ENCODE measurements at regions not wholly inside any gene's neighbourhood (a gene's known extent, or its start where the extent isn't known, plus 50 kb on each side); places are given as distances from the start of the nearest gene placed in this dataset.

- TF ChIP-seq ZNF512 (CRISPR knock-in tag; IDR thresholded peaks at IDR 0.05; ENCODE audit: borderline replicate concordance) = no peak
These were observed 518.0 kb upstream of the HS6ST1 start (continued) for GRCh38 chr2:128836559-128837100.

GRCh38 chr2:128838244-128838643, 519.6 kb upstream of the HS6ST1 start:
- no peak for TF ChIP-seq ATF3 (CRISPR knock-in tag; conservative IDR thresholded peaks at IDR 0.05)
- no peak for TF ChIP-seq RORB (CRISPR knock-in tag; IDR thresholded peaks at IDR 0.05)
- Mint-ChIP-seq H3K36me3 (no peaks in the 10 kb centered on the region), H3K9me3 (no peaks in the 10 kb centered on the region), H3K27ac (no peak overlapping the region), H3K27me3 (ENCODE audit: low read depth) (no peaks in the 10 kb centered on the region), H3K4me3 (no peak overlapping the region), H3K4me1 (peaks cover 6% of the 10 kb centered on the region)
- CTCF ChIA-PET = no interaction called here
- DNase-seq (ENCODE audit: low spot score) (no peak), ATAC-seq (no peak)
- POLR2A ChIA-PET = no interaction called here

- ChIA-PET CTCF (no interaction called here), POLR2A (interaction anchor here (0.6 kb wide), 1 partner anchor 85 kb away, joined by 3 read pairs; no protein-coding TSS in a partner anchor)
- no peak overlapping the region for H3K27ac Mint-ChIP-seq
- no peaks in the 10 kb centered on the region for H3K27me3 Mint-ChIP-seq (ENCODE audit: low read depth)
- TF ChIP-seq STAT6 (CRISPR knock-in tag; conservative IDR thresholded peaks at IDR 0.05; ENCODE audit: low read depth) = no peak
- TF ChIP-seq ZNF532 (CRISPR knock-in tag; IDR thresholded peaks at IDR 0.05; ENCODE audit: borderline replicate concordance) = no peak
- TF ChIP-seq ZNF317 (CRISPR knock-in tag; IDR thresholded peaks at IDR 0.05; ENCODE audit: borderline replicate concordance, low read depth) = no peak
- peaks cover 5% of the 10 kb centered on the region for H3K9me3 Mint-ChIP-seq
- 0 out of 2 replicates have a peak, but pooled peaks cover 3% of the 10 kb centered on the region for H3K4me1 Mint-ChIP-seq
- ATAC-seq = no peak
- H3K4me3 Mint-ChIP-seq = no peak overlapping the region
- peaks cover 3% of the 10 kb centered on the region; the same call in 1 of the 2 replicates for H3K36me3 Mint-ChIP-seq
- DNase-seq (ENCODE audit: low spot score) = no peak
These were observed 523.1 kb upstream of the HS6ST1 start for GRCh38 chr2:128841803-128842202.

GRCh38 chr2:128867311-128867710, 548.6 kb upstream of the HS6ST1 start:
- CTCF ChIA-PET = no interaction called here
- POLR2A ChIA-PET = no interaction called here
- H3K27me3 Mint-ChIP-seq (ENCODE audit: low read depth) = no peaks in the 10 kb centered on the region
- peaks cover 12% of the 10 kb centered on the region for H3K4me1 Mint-ChIP-seq
- no peak overlapping the region for H3K27ac Mint-ChIP-seq
- ATAC-seq (no peak), DNase-seq (ENCODE audit: low spot score) (no peak)
- H3K36me3 Mint-ChIP-seq = no peaks in the 10 kb centered on the region
- H3K4me3 Mint-ChIP-seq = no peak overlapping the region
- 0 out of 2 replicates have a peak, but pooled peaks cover 8% of the 10 kb centered on the region for H3K9me3 Mint-ChIP-seq
- TF ChIP-seq ZNF671 (CRISPR knock-in tag; IDR thresholded peaks at IDR 0.05) (no peak), MLX (CRISPR knock-in tag; IDR thresholded peaks at IDR 0.05) (no peak), NFATC4 (CRISPR knock-in tag; IDR thresholded peaks at IDR 0.05) (no peak), ZNF232 (CRISPR knock-in tag; IDR thresholded peaks at IDR 0.05) (no peak), SMAD3 (CRISPR knock-in tag; IDR thresholded peaks at IDR 0.05; ENCODE audit: borderline replicate concordance) (no peak), ATF2 (CRISPR knock-in tag; IDR thresholded peaks at IDR 0.05; ENCODE audit: borderline replicate concordance, low read depth) (no peak), JUN (CRISPR knock-in tag; IDR thresholded peaks at IDR 0.05) (no peak), FOXP4 (CRISPR knock-in tag; IDR thresholded peaks at IDR 0.05) (no peak)
